ENCODE measurements at regions not wholly inside any gene's neighbourhood (a gene's known extent, or its start where the extent isn't known, plus 50 kb on each side); places are given as distances from the start of the nearest gene placed in this dataset.

- H3K4me3 ChIP-seq (ENCODE audit: low read depth in 1 of 2, low read length in 2 of 2): no peak overlapping the region
- ATAC-seq (ENCODE audit: insufficient read depth, low read depth) (no peak), DNase-seq (no peak)
- no peak overlapping the region for H3K4me2 ChIP-seq (ENCODE audit: insufficient read depth, low read length)
- H3K9me3 ChIP-seq (ENCODE audit: insufficient read depth, low read length, severe bottlenecking): no peaks in the 10 kb centered on the region
- H3K79me2 ChIP-seq (ENCODE audit: insufficient read depth, low read length): no peaks in the 10 kb centered on the region
- TF ChIP-seq CTCF (IDR thresholded peaks at IDR 0.05; ENCODE audit: borderline replicate concordance, extremely low read depth, low read length, poor library complexity, severe bottlenecking) (no peak), EZH2 (IDR thresholded peaks at IDR 0.05; ENCODE audit: borderline replicate concordance, low read depth, low read length, severe bottlenecking) (no peak)
- H4K20me1 ChIP-seq (ENCODE audit: insufficient read depth, low read length): no peaks in the 10 kb centered on the region
- H3K9ac ChIP-seq (ENCODE audit: low read depth, low read length): no peak overlapping the region
- no peak overlapping the region for H2AFZ ChIP-seq (ENCODE audit: low read depth, low read length)
- H3K27me3 ChIP-seq (ENCODE audit: insufficient read depth, low read length, poor library complexity): no peaks in the 10 kb centered on the region
- no peaks in the 10 kb centered on the region for H3K36me3 ChIP-seq (ENCODE audit: insufficient read depth, low read length)
- no peaks in the 10 kb centered on the region for H3K4me1 ChIP-seq (ENCODE audit: insufficient read depth, low read length)
- H3K27ac ChIP-seq (ENCODE audit: low read length): no peak overlapping the region
Measured at GRCh38 chr6:1070085-1070521, 241.8 kb upstream of the FOXQ1 start.

GRCh38 chr6:1068905-1069304 lies 243.0 kb upstream of the FOXQ1 start:
- H3K4me1 ChIP-seq (ENCODE audit: insufficient read depth, low read length): no peaks in the 10 kb centered on the region
- H3K79me2 ChIP-seq (ENCODE audit: insufficient read depth, low read length): no peaks in the 10 kb centered on the region
- TF ChIP-seq EZH2 (IDR thresholded peaks at IDR 0.05; ENCODE audit: borderline replicate concordance, low read depth, low read length, severe bottlenecking): no peak
- TF ChIP-seq CTCF (IDR thresholded peaks at IDR 0.05; ENCODE audit: borderline replicate concordance, extremely low read depth, low read length, poor library complexity, severe bottlenecking): no peak
- H3K9ac ChIP-seq (ENCODE audit: low read depth, low read length): no peak overlapping the region
- DNase-seq (no peak), ATAC-seq (ENCODE audit: insufficient read depth, low read depth) (no peak)
- H3K27ac ChIP-seq (ENCODE audit: low read length): no peak overlapping the region
- H3K36me3 ChIP-seq (ENCODE audit: insufficient read depth, low read length): no peaks in the 10 kb centered on the region
- H3K27me3 ChIP-seq (ENCODE audit: insufficient read depth, low read length, poor library complexity): no peaks in the 10 kb centered on the region
- H3K4me3 ChIP-seq (ENCODE audit: low read depth in 1 of 2, low read length in 2 of 2): no peak overlapping the region
- no peak overlapping the region for H3K4me2 ChIP-seq (ENCODE audit: insufficient read depth, low read length)
- H2AFZ ChIP-seq (ENCODE audit: low read depth, low read length): no peak overlapping the region
- no peaks in the 10 kb centered on the region for H3K9me3 ChIP-seq (ENCODE audit: insufficient read depth, low read length, severe bottlenecking)
- H4K20me1 ChIP-seq (ENCODE audit: insufficient read depth, low read length): no peaks in the 10 kb centered on the region

GRCh38 chr6:1068068-1068467 lies 243.8 kb upstream of the FOXQ1 start:
- no peak overlapping the region for H3K4me3 ChIP-seq (ENCODE audit: low read depth in 1 of 2, low read length in 2 of 2)
- no peak overlapping the region for H3K4me2 ChIP-seq (ENCODE audit: insufficient read depth, low read length)
- no peak overlapping the region for H2AFZ ChIP-seq (ENCODE audit: low read depth, low read length)
- no peak overlapping the region for H3K9ac ChIP-seq (ENCODE audit: low read depth, low read length)
- peaks cover under 1% of the 10 kb centered on the region for H3K27me3 ChIP-seq (ENCODE audit: insufficient read depth, low read length, poor library complexity)
- no peaks in the 10 kb centered on the region for H3K36me3 ChIP-seq (ENCODE audit: insufficient read depth, low read length)
- DNase-seq (no peak), ATAC-seq (ENCODE audit: insufficient read depth, low read depth) (no peak)
- no peak overlapping the region for H3K27ac ChIP-seq (ENCODE audit: low read length)
- TF ChIP-seq EZH2 (IDR thresholded peaks at IDR 0.05; ENCODE audit: borderline replicate concordance, low read depth, low read length, severe bottlenecking) (no peak), CTCF (IDR thresholded peaks at IDR 0.05; ENCODE audit: borderline replicate concordance, extremely low read depth, low read length, poor library complexity, severe bottlenecking) (no peak)
- H3K79me2 ChIP-seq (ENCODE audit: insufficient read depth, low read length): no peaks in the 10 kb centered on the region
- H4K20me1 ChIP-seq (ENCODE audit: insufficient read depth, low read length): no peaks in the 10 kb centered on the region
- no peaks in the 10 kb centered on the region for H3K9me3 ChIP-seq (ENCODE audit: insufficient read depth, low read length, severe bottlenecking)
- no peaks in the 10 kb centered on the region for H3K4me1 ChIP-seq (ENCODE audit: insufficient read depth, low read length)

GRCh38 chr6:1067346-1067745 lies 244.6 kb upstream of the FOXQ1 start:
- H4K20me1 ChIP-seq (ENCODE audit: insufficient read depth, low read length): no peaks in the 10 kb centered on the region
- no peak overlapping the region for H3K9ac ChIP-seq (ENCODE audit: low read depth, low read length)
- no peak for ATAC-seq (ENCODE audit: insufficient read depth, low read depth)
- H3K4me3 ChIP-seq (ENCODE audit: low read depth in 1 of 2, low read length in 2 of 2): no peak overlapping the region
- no peaks in the 10 kb centered on the region for H3K36me3 ChIP-seq (ENCODE audit: insufficient read depth, low read length)
- no peak overlapping the region for H3K27ac ChIP-seq (ENCODE audit: low read length)
- no peaks in the 10 kb centered on the region for H3K9me3 ChIP-seq (ENCODE audit: insufficient read depth, low read length, severe bottlenecking)
- no peaks in the 10 kb centered on the region for H3K79me2 ChIP-seq (ENCODE audit: insufficient read depth, low read length)
- no peak for TF ChIP-seq CTCF (IDR thresholded peaks at IDR 0.05; ENCODE audit: borderline replicate concordance, extremely low read depth, low read length, poor library complexity, severe bottlenecking)
- TF ChIP-seq EZH2 (IDR thresholded peaks at IDR 0.05; ENCODE audit: borderline replicate concordance, low read depth, low read length, severe bottlenecking): no peak
- peaks cover 6% of the 10 kb centered on the region for H3K27me3 ChIP-seq (ENCODE audit: insufficient read depth, low read length, poor library complexity)
- H2AFZ ChIP-seq (ENCODE audit: low read depth, low read length): no peak overlapping the region
- H3K4me2 ChIP-seq (ENCODE audit: insufficient read depth, low read length): no peak overlapping the region
- no peak for DNase-seq
- no peaks in the 10 kb centered on the region for H3K4me1 ChIP-seq (ENCODE audit: insufficient read depth, low read length)

Measured in DND-41 (cell line).